NB4 (cell line): ENCODE measurements at regions not wholly inside any gene's neighbourhood (a gene's known extent, or its start where the extent isn't known, plus 50 kb on each side); places are given as distances from the start of the nearest gene placed in this dataset.

Experiments used
- DNase-seq: peaks from one replicate; pipeline ENCODE4 v3.0.0; 2010; ENCODE audit warnings: low read depth
- H3K4me3 ChIP-seq: one replicate; pipeline ENCODE4 v1.5.1; 2011; ENCODE audit warnings: mild to moderate bottlenecking, low read depth, low read length, moderate library complexity
- MYC ChIP-seq: IDR thresholded peaks from 2 replicates; pipeline ENCODE4 v1.6.1; 2011; ENCODE audit warnings: low read depth, low read length
- POLR2A ChIP-seq: IDR thresholded peaks from 2 replicates; pipeline ENCODE4 v1.6.1; 2011; ENCODE audit warnings: mild to moderate bottlenecking; ENCODE audit not compliant: insufficient read length; ENCODE audit errors: extremely low read depth
- TF ChIP-seq, protein P1 (sequence below): IDR thresholded peaks from one replicate; pipeline ENCODE4 v1.5.1; 2012; ENCODE audit warnings: low read depth, low read length
- TF ChIP-seq, protein P2 (sequence below): IDR thresholded peaks from 2 replicates; pipeline ENCODE4 v1.6.1; 2011; ENCODE audit warnings: low read depth, low read length

DNA sequence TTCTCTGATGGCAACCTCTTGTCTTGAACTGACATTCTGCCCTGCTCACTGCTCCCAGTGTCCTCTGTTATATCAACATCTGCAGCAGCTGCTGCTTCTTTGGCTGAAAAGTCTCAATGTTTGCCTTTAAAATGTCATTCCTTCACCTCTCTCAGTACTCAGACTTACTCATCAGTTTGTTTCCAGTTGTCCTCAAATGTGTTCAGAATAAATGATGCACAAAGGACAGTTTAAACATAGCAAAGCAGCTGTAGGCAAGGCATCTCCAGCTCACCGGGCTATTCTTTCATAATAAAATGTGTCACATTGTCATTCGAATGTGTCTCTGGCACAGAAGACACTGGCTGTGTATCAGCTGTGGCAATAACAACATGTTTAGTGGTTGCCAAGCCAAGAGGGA, 590.9 kb upstream of the ZNF608 start:
- H3K4me3 ChIP-seq, result no peak overlapping the region
- TF ChIP-seq, protein P1, sequence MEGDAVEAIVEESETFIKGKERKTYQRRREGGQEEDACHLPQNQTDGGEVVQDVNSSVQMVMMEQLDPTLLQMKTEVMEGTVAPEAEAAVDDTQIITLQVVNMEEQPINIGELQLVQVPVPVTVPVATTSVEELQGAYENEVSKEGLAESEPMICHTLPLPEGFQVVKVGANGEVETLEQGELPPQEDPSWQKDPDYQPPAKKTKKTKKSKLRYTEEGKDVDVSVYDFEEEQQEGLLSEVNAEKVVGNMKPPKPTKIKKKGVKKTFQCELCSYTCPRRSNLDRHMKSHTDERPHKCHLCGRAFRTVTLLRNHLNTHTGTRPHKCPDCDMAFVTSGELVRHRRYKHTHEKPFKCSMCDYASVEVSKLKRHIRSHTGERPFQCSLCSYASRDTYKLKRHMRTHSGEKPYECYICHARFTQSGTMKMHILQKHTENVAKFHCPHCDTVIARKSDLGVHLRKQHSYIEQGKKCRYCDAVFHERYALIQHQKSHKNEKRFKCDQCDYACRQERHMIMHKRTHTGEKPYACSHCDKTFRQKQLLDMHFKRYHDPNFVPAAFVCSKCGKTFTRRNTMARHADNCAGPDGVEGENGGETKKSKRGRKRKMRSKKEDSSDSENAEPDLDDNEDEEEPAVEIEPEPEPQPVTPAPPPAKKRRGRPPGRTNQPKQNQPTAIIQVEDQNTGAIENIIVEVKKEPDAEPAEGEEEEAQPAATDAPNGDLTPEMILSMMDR, result no peak
- TF ChIP-seq, protein P2, sequence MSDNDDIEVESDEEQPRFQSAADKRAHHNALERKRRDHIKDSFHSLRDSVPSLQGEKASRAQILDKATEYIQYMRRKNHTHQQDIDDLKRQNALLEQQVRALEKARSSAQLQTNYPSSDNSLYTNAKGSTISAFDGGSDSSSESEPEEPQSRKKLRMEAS, result no peak
- TF ChIP-seq POLR2A, result no peak
- no peak for TF ChIP-seq MYC
- DNase-seq, result no peak

DNA sequence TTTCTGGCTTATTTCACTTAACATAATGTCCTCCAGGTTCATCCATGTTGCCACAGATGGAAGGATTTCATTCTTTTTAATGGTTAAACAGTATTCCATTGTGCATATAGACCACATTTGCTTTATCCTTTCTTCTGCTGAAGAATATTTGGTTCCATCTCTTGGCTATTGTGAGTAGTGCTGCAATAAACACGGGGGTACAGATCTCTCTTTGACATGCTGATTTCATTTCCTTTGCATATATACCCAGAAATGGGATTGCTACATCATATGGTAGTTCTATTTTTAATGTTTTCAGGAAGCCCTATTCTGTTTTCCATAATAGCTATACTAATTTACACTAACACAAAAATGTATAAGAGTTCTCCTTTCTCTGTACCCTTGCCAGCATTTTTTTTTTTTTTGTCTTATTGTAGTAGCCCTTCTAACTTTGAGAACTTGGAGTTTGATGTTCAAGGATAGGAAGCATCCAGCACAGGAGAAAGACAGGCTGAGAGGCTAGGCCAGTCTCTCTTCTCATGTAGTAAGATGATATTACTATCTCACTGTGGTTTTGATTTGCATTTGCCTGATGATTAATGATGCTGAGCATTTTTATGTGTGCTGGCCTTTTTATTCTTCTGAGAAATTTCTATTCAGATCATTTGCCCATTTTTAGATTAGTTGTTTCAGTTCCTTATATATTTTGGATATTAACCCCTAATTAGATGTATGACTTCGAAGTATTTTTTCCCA, 592.2 kb upstream of the ZNF608 start:
- no peak for TF ChIP-seq MYC
- TF ChIP-seq, protein P1, result no peak
- no peak for TF ChIP-seq POLR2A
- TF ChIP-seq, protein P2, result no peak
- no peak for DNase-seq
- no peak overlapping the region for H3K4me3 ChIP-seq

DNA sequence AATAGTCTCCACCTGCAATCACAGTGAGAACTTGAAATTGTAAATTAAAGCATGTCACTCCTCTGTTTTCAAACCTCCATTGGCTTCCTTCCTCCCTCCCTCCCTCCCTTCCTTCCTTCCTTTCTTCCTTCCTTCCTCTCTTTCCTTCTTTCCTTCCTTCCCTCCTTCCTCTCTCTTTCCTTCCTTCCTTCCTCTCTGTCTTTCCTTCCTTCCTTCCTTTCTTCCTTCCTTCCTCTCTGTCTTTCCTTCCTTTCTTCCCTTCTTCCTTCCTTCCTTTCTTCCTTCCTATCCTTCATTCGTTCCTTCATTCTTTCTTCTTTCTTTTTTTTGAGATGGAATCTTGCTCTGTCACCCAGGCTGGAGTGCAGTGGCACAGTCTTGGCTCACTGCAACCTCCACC, 595.0 kb upstream of the ZNF608 start:
- TF ChIP-seq, protein P2, result no peak
- TF ChIP-seq MYC, result no peak
- TF ChIP-seq POLR2A, result no peak
- TF ChIP-seq, protein P1, result no peak
- H3K4me3 ChIP-seq, result no peak overlapping the region
- DNase-seq, result no peak

DNA sequence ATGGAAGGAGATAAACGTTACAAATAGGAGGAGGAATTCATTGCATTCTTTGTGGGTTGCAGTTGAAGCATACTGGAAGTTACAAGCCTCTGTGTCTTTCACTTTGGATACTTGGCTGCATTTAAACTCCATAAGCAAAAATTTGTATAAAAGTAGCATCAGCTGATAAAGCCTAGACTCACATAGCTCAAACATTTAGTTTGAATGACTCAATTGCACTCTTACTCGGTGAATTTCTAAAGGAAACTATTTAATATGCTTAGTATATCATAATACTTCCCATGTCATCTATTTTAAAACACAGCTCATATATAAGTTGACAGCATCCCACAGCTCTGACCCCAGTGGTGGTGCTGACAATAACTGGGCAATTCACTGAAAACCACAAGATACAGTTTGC, 596.6 kb upstream of the ZNF608 start:
- no peak overlapping the region for H3K4me3 ChIP-seq
- DNase-seq, result no peak
- TF ChIP-seq POLR2A, result no peak
- TF ChIP-seq, protein P2, result no peak
- TF ChIP-seq, protein P1, result no peak
- no peak for TF ChIP-seq MYC

DNA sequence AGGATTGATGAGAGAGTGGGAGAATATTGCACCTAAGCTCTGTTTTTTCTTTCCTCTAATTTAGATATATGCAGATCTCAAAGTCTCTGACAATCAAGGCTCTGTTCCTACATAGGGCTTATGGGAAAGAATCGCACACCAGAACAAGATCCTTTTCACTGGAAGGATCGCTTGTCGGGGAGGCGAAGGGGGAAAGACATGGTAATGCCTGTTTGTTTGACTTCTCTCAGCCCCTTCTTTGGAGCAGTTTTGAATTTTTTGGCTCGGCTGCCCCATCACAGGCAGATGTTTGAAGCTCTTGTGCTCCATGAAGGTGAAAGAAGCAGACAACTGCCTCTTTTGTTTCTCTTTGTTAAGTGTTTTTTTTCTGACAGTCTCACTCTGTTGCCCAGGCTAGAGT, 599.9 kb upstream of the ZNF608 start:
- DNase-seq, result no peak
- TF ChIP-seq, protein P1, result no peak
- no peak for TF ChIP-seq POLR2A
- TF ChIP-seq, protein P2, result no peak
- TF ChIP-seq MYC, result no peak
- H3K4me3 ChIP-seq, result no peak overlapping the region
